HCT116 (cell line): ENCODE measurements at regions not wholly inside any gene's neighbourhood (a gene's known extent, or its start where the extent isn't known, plus 50 kb on each side); places are given as distances from the start of the nearest gene placed in this dataset.

Source experiments
- ATAC-seq: fragments of 200-7000 bp; cut with Tn5 transposase; 2 replicates; pipeline ENCODE4 v1.9.1; 2020; ENCODE audit warnings: mild to moderate bottlenecking, moderate library complexity
- BruUV-seq: library from RNA; stranded (reverse); fragments of 400-500 nt; replicated peaks from 2 replicates; lab custom pipeline; 2021; lab: Mats Ljungman, UMichigan
- CTCF ChIA-PET: fragments of 300-600 bp; sonication (Branson Sonifier 250); formaldehyde crosslinking; loops from one replicate; lab custom pipeline; 2021; ENCODE audit warnings: antibody characterized with exemption; lab: Charles Lee
- POLR2A ChIA-PET: fragments of 300-600, 350-600 bp; sonication (Branson Sonifier 250); formaldehyde crosslinking; loops from one replicate; lab custom pipeline; 2021; ENCODE audit warnings: antibody characterized with exemption; lab: Charles Lee
- RAD21 ChIA-PET, 2 experiments: fragments of 300-600 bp; sonication (Branson Sonifier 250); formaldehyde crosslinking; loops; one replicate each; lab custom pipeline; 2023; ENCODE audit warnings: low total read pairs in 2 of 2; ENCODE audit not compliant: uncharacterized antibody in 2 of 2, unreplicated experiment in 2 of 2, low non-redundant PET in 1 of 2; lab: Charles Lee
- DNase-seq: peaks from one replicate; pipeline ENCODE4 v3.0.0-alpha.2; 2010; ENCODE audit warnings: low read depth, low spot score
- H2AFZ ChIP-seq: fragments of 200-600 bp; shearing (Covaris generic), sonication (generic); 2 replicates; pipeline ENCODE4 v1.6.1; 2017; ENCODE audit warnings: low read depth, mixed run types, mixed read lengths, antibody characterized with exemption, low read length; ENCODE audit not compliant: poor library complexity, severe bottlenecking
- H3K27ac ChIP-seq: 2 replicates; pipeline ENCODE4 v1.5.1; 2012; ENCODE audit warnings: low read depth, low read length
- H3K27me3 ChIP-seq: fragments of 200-600 bp; sonication (generic); 2 replicates; pipeline ENCODE4 v1.6.1; 2016; ENCODE audit warnings: mixed run types, low read length, mixed read lengths; ENCODE audit not compliant: insufficient read depth
- H3K36me3 ChIP-seq, 2 experiments: fragments of 200-500 bp in 1 of 2; fragments of 200-600 bp in 1 of 2; sonication (Bioruptor generic) in 1 of 2; sonication (generic) in 1 of 2; 2 replicates each; pipeline versions ENCODE4 v1.5.1 to v1.6.1; 2014 to 2016; ENCODE audit warnings: low read length in 2 of 2, inconsistent platforms in 1 of 2, mixed read lengths in 1 of 2, mixed run types in 1 of 2; ENCODE audit not compliant: insufficient read depth in 2 of 2, control insufficient read depth in 1 of 2
- H3K4me1 ChIP-seq, 2 experiments: fragments of 200-600 bp in 1 of 2; sonication (generic) in 1 of 2; 2 replicates each; pipeline versions ENCODE4 v1.5.1 to v1.6.1; 2012 to 2017; ENCODE audit warnings: low read length in 2 of 2, inconsistent platforms in 1 of 2, mild to moderate bottlenecking in 1 of 2, mixed read lengths in 1 of 2, mixed run types in 1 of 2, moderate library complexity in 1 of 2; ENCODE audit not compliant: insufficient read depth in 2 of 2, control insufficient read depth in 1 of 2
- H3K4me2 ChIP-seq: fragments of 200-600 bp; sonication (generic); 2 replicates; pipeline ENCODE4 v1.6.1; 2017; ENCODE audit warnings: mixed run types, low read length, mixed read lengths
- H3K4me3 ChIP-seq, 2 experiments: fragments of 200-600 bp in 1 of 2; sonication (generic) in 1 of 2; replicated peaks in 1 of 2; 2 replicates each; pipeline ENCODE4 v1.5.1; 2011 to 2016; ENCODE audit warnings: low read length in 2 of 2, control low read depth in 1 of 2, low read depth in 1 of 2, mild to moderate bottlenecking in 1 of 2, mixed read lengths in 1 of 2, mixed run types in 1 of 2
- H3K79me2 ChIP-seq: fragments of 200-600 bp; sonication (generic); 2 replicates; pipeline ENCODE4 v1.6.1; 2017; ENCODE audit warnings: mild to moderate bottlenecking, mixed run types, low read length, moderate library complexity, mixed read lengths; ENCODE audit not compliant: insufficient read depth
- H3K9ac ChIP-seq: fragments of 200-600 bp; sonication (generic); 2 replicates; pipeline ENCODE4 v1.6.1; 2016; ENCODE audit warnings: low read length, mixed read lengths
- H3K9me2 ChIP-seq: fragments of 200-600 bp; sonication (generic), shearing (Covaris generic); 2 replicates; pipeline ENCODE4 v1.6.1; 2017; ENCODE audit warnings: mixed run types, mild to moderate bottlenecking, moderate library complexity; ENCODE audit not compliant: insufficient read depth
- H3K9me3 ChIP-seq, 2 experiments: fragments of 200-500 bp in 1 of 2; fragments of 200-600 bp in 1 of 2; sonication (Bioruptor generic) in 1 of 2; sonication (generic) in 1 of 2; 2 replicates each; pipeline ENCODE4 v1.6.1; 2014 to 2017; ENCODE audit warnings: low read length in 2 of 2, mixed read lengths in 2 of 2, inconsistent platforms in 1 of 2, low read depth in 1 of 2, mild to moderate bottlenecking in 1 of 2, mixed run types in 1 of 2, moderate library complexity in 1 of 2; ENCODE audit not compliant: control insufficient read depth in 1 of 2, insufficient read depth in 1 of 2
- H4K20me1 ChIP-seq: fragments of 200-600 bp; sonication (generic), shearing (Covaris generic); 2 replicates; pipeline ENCODE4 v1.6.1; 2017; ENCODE audit warnings: mixed run types, mild to moderate bottlenecking, moderate library complexity; ENCODE audit not compliant: insufficient read depth
- CEBPB ChIP-seq: IDR thresholded peaks from 2 replicates; pipeline ENCODE4 v1.6.1; 2012; ENCODE audit warnings: low read depth
- EZH2 ChIP-seq: fragments of 200-600 bp; sonication (generic); IDR thresholded peaks from 2 replicates; pipeline ENCODE4 v1.6.1; 2017; ENCODE audit warnings: antibody characterized with exemption, mixed run types
- FOSL1 ChIP-seq: IDR thresholded peaks from 2 replicates; pipeline ENCODE4 v1.6.1; 2012; ENCODE audit warnings: low read depth
- RAD21 ChIP-seq: IDR thresholded peaks from 2 replicates; pipeline ENCODE4 v1.6.1; 2012; ENCODE audit warnings: low read depth, mild to moderate bottlenecking
- TCF7L2 ChIP-seq: IDR thresholded peaks from 2 replicates; pipeline ENCODE4 v1.7.0; 2011; ENCODE audit warnings: borderline replicate concordance, inconsistent platforms; ENCODE audit not compliant: insufficient read depth, insufficient read length; ENCODE audit errors: extremely low read depth
- intact Hi-C: fragments of 100-400 bp; cut with micrococcal nuclease; formaldehyde crosslinking; loops from 2 replicates; pipeline ENCODE4 v1.10.0; 2022

GRCh38 chr5:33205079-33205478 lies 235.7 kb upstream of the TARS1 start:
- ATAC-seq (no peak), DNase-seq (no peak)
- no TSS peak for BruUV-seq
- Histone ChIP-seq H3K79me2 (no peaks in the 10 kb centered on the region), H3K27me3 (no peaks in the 10 kb centered on the region), H3K4me1 (no peaks in the 10 kb centered on the region), H3K4me3 (no peak overlapping the region), H4K20me1 (no peaks in the 10 kb centered on the region), H3K4me2 (no peak overlapping the region), H2AFZ (no peak overlapping the region), H3K36me3 (no peaks in the 10 kb centered on the region), H3K9me3 (no peaks in the 10 kb centered on the region), H3K27ac (no peak overlapping the region), H3K9me2 (no peaks in the 10 kb centered on the region), H3K9ac (no peak overlapping the region)
- ChIA-PET POLR2A (no interaction called here), RAD21 (no interaction called here), CTCF (no interaction called here)
- intact Hi-C loops: no loop called here
- no peak for TF ChIP-seq EZH2
- no peak for TF ChIP-seq CEBPB
- no peak for TF ChIP-seq RAD21
- TF ChIP-seq TCF7L2: no peak
- TF ChIP-seq FOSL1: no peak

GRCh38 chr5:33205727-33206410 lies 234.9 kb upstream of the TARS1 start:
- H3K9ac ChIP-seq: no peak overlapping the region
- H3K4me2 ChIP-seq: no peak overlapping the region
- no peak overlapping the region for H3K27ac ChIP-seq
- TF ChIP-seq CEBPB (no peak), TCF7L2 (no peak)
- H3K9me2 ChIP-seq: no peaks in the 10 kb centered on the region
- no peak for DNase-seq
- ATAC-seq: no peak
- no peaks in the 10 kb centered on the region for H3K9me3 ChIP-seq
- no peaks in the 10 kb centered on the region for H3K27me3 ChIP-seq
- ChIA-PET RAD21 (no interaction called here), CTCF (no interaction called here), POLR2A (no interaction called here)
- H3K36me3 ChIP-seq: no peaks in the 10 kb centered on the region
- no peaks in the 10 kb centered on the region for H3K79me2 ChIP-seq
- no peak overlapping the region for H2AFZ ChIP-seq
- H3K4me1 ChIP-seq: no peaks in the 10 kb centered on the region
- BruUV-seq: no TSS peak
- no peak overlapping the region for H3K4me3 ChIP-seq
- intact Hi-C loops: no loop called here
- H4K20me1 ChIP-seq: no peaks in the 10 kb centered on the region
